T1000 (cell line): ENCODE measurements at regions not wholly inside any gene's neighbourhood (a gene's known extent, or its start where the extent isn't known, plus 50 kb on each side); places are given as distances from the start of the nearest gene placed in this dataset.
"Not testable (repeated sequence)": the region's sequence is repeated elsewhere in the genome, so short reads cannot be mapped to it uniquely, and the experiment has no call there.

Experiments
- DNase-seq: peaks from one replicate; lab custom pipeline; 2025; ENCODE audit warnings: mixed read lengths; lab: John Stamatoyannopoulos, UW

- DNase-seq = no peak
These were observed 1143.6 kb upstream of the ACVR2A start for GRCh38 chr2:146701183-146701582.

GRCh38 chr2:146697307-146697706 lies 1147.5 kb upstream of the ACVR2A start:
- DNase-seq = no peak

- not testable (repeated sequence) for DNase-seq
These were observed 1148.0 kb upstream of the ACVR2A start for GRCh38 chr2:146696787-146697186.

GRCh38 chr2:146681991-146682390 lies 1162.8 kb upstream of the ACVR2A start:
- no peak for DNase-seq

GRCh38 chr2:146678516-146678915 lies 1166.3 kb upstream of the ACVR2A start:
- no peak for DNase-seq

- no peak for DNase-seq
These were observed 1167.5 kb upstream of the ACVR2A start for GRCh38 chr2:146677280-146677679.

GRCh38 chr2:146669735-146670134 lies 1175.1 kb upstream of the ACVR2A start:
- no peak for DNase-seq

- no peak for DNase-seq
These were observed 1178.5 kb upstream of the ACVR2A start for GRCh38 chr2:146666340-146666739.

GRCh38 chr2:146665800-146666199 lies 1179.0 kb upstream of the ACVR2A start:
- no peak for DNase-seq

- no peak for DNase-seq
These were observed 1183.2 kb upstream of the ACVR2A start for GRCh38 chr2:146661473-146662096.

GRCh38 chr2:146659976-146660375 lies 1184.9 kb upstream of the ACVR2A start:
- no peak for DNase-seq

GRCh38 chr2:146652311-146652710 lies 1192.5 kb upstream of the ACVR2A start:
- no peak for DNase-seq

GRCh38 chr2:146651361-146651760 lies 1193.5 kb upstream of the ACVR2A start:
- DNase-seq = no peak

- DNase-seq = no peak
These were observed 1202.8 kb upstream of the ACVR2A start for GRCh38 chr2:146642066-146642465.

GRCh38 chr2:146634230-146635097 lies 1210.4 kb upstream of the ACVR2A start:
- peak; percentile 3 for DNase-seq

- DNase-seq = no peak
These were observed 1211.7 kb upstream of the ACVR2A start for GRCh38 chr2:146633159-146633558.

- no peak for DNase-seq
These were observed 1212.1 kb upstream of the ACVR2A start for GRCh38 chr2:146632707-146633106.

GRCh38 chr2:146624430-146625160 lies 1220.2 kb upstream of the ACVR2A start:
- DNase-seq = no peak

GRCh38 chr2:146623771-146624170 lies 1221.1 kb upstream of the ACVR2A start:
- DNase-seq = no peak

- no peak for DNase-seq
These were observed 1223.2 kb upstream of the ACVR2A start for GRCh38 chr2:146621656-146622055.

- no peak for DNase-seq
These were observed 1229.1 kb upstream of the ACVR2A start for GRCh38 chr2:146615778-146616177.

- DNase-seq = no peak
These were observed 1236.3 kb upstream of the ACVR2A start for GRCh38 chr2:146608490-146608889.

- DNase-seq = no peak
These were observed 1240.3 kb upstream of the ACVR2A start for GRCh38 chr2:146604521-146604920.
